BLaER1 (cell line): ENCODE measurements at regions not wholly inside any gene's neighbourhood (a gene's known extent, or its start where the extent isn't known, plus 50 kb on each side); places are given as distances from the start of the nearest gene placed in this dataset.

ENCODE experiments used
- H3K27ac ChIP-seq: shearing (Covaris generic); formaldehyde crosslinking; 2 replicates; pipeline ENCODE4 v1.8.1; 2022
- H3K27me3 ChIP-seq: shearing (Covaris generic); formaldehyde crosslinking; 2 replicates; pipeline ENCODE4 v1.8.1; 2022
- H3K36me3 ChIP-seq: shearing (Covaris generic); formaldehyde crosslinking; 2 replicates; pipeline ENCODE4 v1.8.1; 2022
- H3K4me1 ChIP-seq: shearing (Covaris generic); formaldehyde crosslinking; 2 replicates; pipeline ENCODE4 v1.8.1; 2022
- H3K4me2 ChIP-seq: shearing (Covaris generic); formaldehyde crosslinking; 2 replicates; pipeline ENCODE4 v1.8.1; 2022
- H3K4me3 ChIP-seq: shearing (Covaris generic); formaldehyde crosslinking; 2 replicates; pipeline ENCODE4 v1.8.1; 2022
- H3K9ac ChIP-seq: shearing (Covaris generic); formaldehyde crosslinking; 2 replicates; pipeline ENCODE4 v1.8.1; 2022
- H3K9me3 ChIP-seq: shearing (Covaris generic); formaldehyde crosslinking; 2 replicates; pipeline ENCODE4 v1.8.1; 2022
- H4K20me1 ChIP-seq: shearing (Covaris generic); formaldehyde crosslinking; 2 replicates; pipeline ENCODE4 v1.8.1; 2022
- Cebpa-rat ChIP-seq: shearing (Covaris generic); IDR thresholded peaks from 2 replicates; pipeline ENCODE4 v1.8.1; 2022

- Histone ChIP-seq H3K9ac (no peak overlapping the region), H3K27me3 (peaks cover 74% of the 10 kb centered on the region), H3K4me2 (no peak overlapping the region), H3K9me3 (no peaks in the 10 kb centered on the region), H3K4me3 (no peak overlapping the region), H3K27ac (no peak overlapping the region), H3K4me1 (no peaks in the 10 kb centered on the region), H4K20me1 (peaks cover 9% of the 10 kb centered on the region; the same call in 1 of the 2 replicates), H3K36me3 (no peaks in the 10 kb centered on the region)
- TF ChIP-seq Cebpa-rat: no peak
Measured at GRCh38 chrX:36626898-36627297, 381.3 kb upstream of the FAM47C start.

GRCh38 chrX:36640232-36640631, 367.9 kb upstream of the FAM47C start:
- H4K20me1 ChIP-seq: peaks cover 5% of the 10 kb centered on the region; the same call in 1 of the 2 replicates
- TF ChIP-seq Cebpa-rat: no peak

GRCh38 chrX:36642052-36642451, 366.1 kb upstream of the FAM47C start:
- Histone ChIP-seq H3K4me1 (no peaks in the 10 kb centered on the region), H3K4me2 (no peak overlapping the region), H4K20me1 (peaks cover 5% of the 10 kb centered on the region; the same call in 1 of the 2 replicates), H3K27ac (no peak overlapping the region), H3K36me3 (no peaks in the 10 kb centered on the region), H3K9ac (no peak overlapping the region), H3K27me3 (peaks cover 81% of the 10 kb centered on the region), H3K9me3 (no peaks in the 10 kb centered on the region), H3K4me3 (no peak overlapping the region)
- TF ChIP-seq Cebpa-rat: no peak

More at GRCh38 chrX:36640232-36640631, 367.9 kb upstream of the FAM47C start:
- H3K4me3 ChIP-seq: no peak overlapping the region
- no peaks in the 10 kb centered on the region for H3K36me3 ChIP-seq
- no peak overlapping the region for H3K4me2 ChIP-seq
- H3K4me1 ChIP-seq: no peaks in the 10 kb centered on the region
- H3K9ac ChIP-seq: no peak overlapping the region
- H3K9me3 ChIP-seq: no peaks in the 10 kb centered on the region
- H3K27ac ChIP-seq: no peak overlapping the region
- H3K27me3 ChIP-seq: peaks cover 75% of the 10 kb centered on the region

GRCh38 chrX:36650622-36651021, 357.5 kb upstream of the FAM47C start:
- Histone ChIP-seq H3K9ac (no peak overlapping the region), H3K4me3 (no peak overlapping the region), H3K27me3 (peaks cover 83% of the 10 kb centered on the region), H4K20me1 (no peaks in the 10 kb centered on the region; the same call in 1 of the 2 replicates), H3K36me3 (no peaks in the 10 kb centered on the region), H3K4me2 (no peak overlapping the region), H3K4me1 (no peaks in the 10 kb centered on the region), H3K27ac (no peak overlapping the region), H3K9me3 (no peaks in the 10 kb centered on the region)
- no peak for TF ChIP-seq Cebpa-rat

GRCh38 chrX:36683507-36683906, 324.7 kb upstream of the FAM47C start:
- H3K4me3 ChIP-seq: no peak overlapping the region
- no peaks in the 10 kb centered on the region for H3K4me1 ChIP-seq
- no peak overlapping the region for H3K4me2 ChIP-seq
- no peak overlapping the region for H3K27ac ChIP-seq
- H4K20me1 ChIP-seq: no peaks in the 10 kb centered on the region
- H3K9me3 ChIP-seq: no peaks in the 10 kb centered on the region
- H3K27me3 ChIP-seq: peaks cover 55% of the 10 kb centered on the region
- TF ChIP-seq Cebpa-rat: no peak
- H3K36me3 ChIP-seq: no peaks in the 10 kb centered on the region
- H3K9ac ChIP-seq: no peak overlapping the region

- TF ChIP-seq Cebpa-rat: no peak
- Histone ChIP-seq H3K4me2 (no peak overlapping the region), H3K36me3 (no peaks in the 10 kb centered on the region), H3K4me1 (no peaks in the 10 kb centered on the region), H3K4me3 (no peak overlapping the region), H3K9ac (no peak overlapping the region), H3K9me3 (no peaks in the 10 kb centered on the region), H4K20me1 (no peaks in the 10 kb centered on the region), H3K27me3 (peaks cover 60% of the 10 kb centered on the region), H3K27ac (no peak overlapping the region)
Measured at GRCh38 chrX:36684053-36684452, 324.1 kb upstream of the FAM47C start.

- Histone ChIP-seq H3K4me3 (no peak overlapping the region), H3K9ac (no peak overlapping the region), H3K9me3 (no peaks in the 10 kb centered on the region), H3K4me1 (no peaks in the 10 kb centered on the region), H3K27ac (no peak overlapping the region), H4K20me1 (no peaks in the 10 kb centered on the region), H3K36me3 (no peaks in the 10 kb centered on the region), H3K4me2 (no peak overlapping the region), H3K27me3 (peaks cover 57% of the 10 kb centered on the region)
- TF ChIP-seq Cebpa-rat: no peak
Measured at GRCh38 chrX:36721990-36722389, 286.2 kb upstream of the FAM47C start.

GRCh38 chrX:36753602-36754001, 254.6 kb upstream of the FAM47C start:
- Histone ChIP-seq H3K9me3 (no peaks in the 10 kb centered on the region), H4K20me1 (no peaks in the 10 kb centered on the region), H3K36me3 (no peaks in the 10 kb centered on the region), H3K27ac (no peak overlapping the region), H3K4me3 (no peak overlapping the region), H3K4me2 (no peak overlapping the region), H3K27me3 (peaks cover 99% of the 10 kb centered on the region), H3K9ac (no peak overlapping the region), H3K4me1 (no peaks in the 10 kb centered on the region)
- TF ChIP-seq Cebpa-rat: no peak

GRCh38 chrX:36787752-36788151, 220.4 kb upstream of the FAM47C start:
- no peak overlapping the region for H3K9ac ChIP-seq
- TF ChIP-seq Cebpa-rat: no peak
- H4K20me1 ChIP-seq: no peaks in the 10 kb centered on the region
- H3K4me3 ChIP-seq: no peak overlapping the region
- H3K27ac ChIP-seq: no peak overlapping the region
- no peaks in the 10 kb centered on the region for H3K9me3 ChIP-seq
- peaks cover 55% of the 10 kb centered on the region for H3K27me3 ChIP-seq
- H3K4me1 ChIP-seq: no peaks in the 10 kb centered on the region
- no peak overlapping the region for H3K4me2 ChIP-seq
- H3K36me3 ChIP-seq: no peaks in the 10 kb centered on the region

- no peak for TF ChIP-seq Cebpa-rat
- Histone ChIP-seq H3K4me1 (no peaks in the 10 kb centered on the region), H3K4me2 (no peak overlapping the region), H3K27me3 (peaks cover 62% of the 10 kb centered on the region), H3K4me3 (no peak overlapping the region), H3K9me3 (no peaks in the 10 kb centered on the region), H4K20me1 (no peaks in the 10 kb centered on the region), H3K27ac (no peak overlapping the region), H3K36me3 (no peaks in the 10 kb centered on the region), H3K9ac (no peak overlapping the region)
Measured at GRCh38 chrX:36803151-36803550, 205.0 kb upstream of the FAM47C start.

GRCh38 chrX:36804066-36804465, 204.1 kb upstream of the FAM47C start:
- Histone ChIP-seq H3K9me3 (no peaks in the 10 kb centered on the region), H3K36me3 (no peaks in the 10 kb centered on the region), H3K4me2 (no peak overlapping the region), H3K27me3 (peaks cover 65% of the 10 kb centered on the region), H3K9ac (no peak overlapping the region), H3K4me1 (no peaks in the 10 kb centered on the region), H3K27ac (no peak overlapping the region), H4K20me1 (no peaks in the 10 kb centered on the region), H3K4me3 (no peak overlapping the region)
- TF ChIP-seq Cebpa-rat: no peak
